ENCODE measurements at regions not wholly inside any gene's neighbourhood (a gene's known extent, or its start where the extent isn't known, plus 50 kb on each side); places are given as distances from the start of the nearest gene placed in this dataset.

- no peak for TF ChIP-seq EZH2 (IDR thresholded peaks at IDR 0.05; ENCODE audit: insufficient read depth, low read length)
- TF ChIP-seq CTCF (IDR thresholded peaks at IDR 0.05; ENCODE audit: insufficient read depth, low read depth, low read length) = no peak
These were observed 66.6 kb downstream of the NHLRC1 start for GRCh38 chr6:18055714-18056382.

All from astrocyte (in vitro differentiated cells and primary cell).